NCI-H1436 (cell line): ENCODE measurements at regions not wholly inside any gene's neighbourhood (a gene's known extent, or its start where the extent isn't known, plus 50 kb on each side); places are given as distances from the start of the nearest gene placed in this dataset.

Source experiments
- DNase-seq: peaks from one replicate; lab custom pipeline; 2025; lab: John Stamatoyannopoulos, UW

GRCh38 chr4:177696438-177696966, 254.3 kb upstream of the AGA start:
- DNase-seq, result no peak

DNA sequence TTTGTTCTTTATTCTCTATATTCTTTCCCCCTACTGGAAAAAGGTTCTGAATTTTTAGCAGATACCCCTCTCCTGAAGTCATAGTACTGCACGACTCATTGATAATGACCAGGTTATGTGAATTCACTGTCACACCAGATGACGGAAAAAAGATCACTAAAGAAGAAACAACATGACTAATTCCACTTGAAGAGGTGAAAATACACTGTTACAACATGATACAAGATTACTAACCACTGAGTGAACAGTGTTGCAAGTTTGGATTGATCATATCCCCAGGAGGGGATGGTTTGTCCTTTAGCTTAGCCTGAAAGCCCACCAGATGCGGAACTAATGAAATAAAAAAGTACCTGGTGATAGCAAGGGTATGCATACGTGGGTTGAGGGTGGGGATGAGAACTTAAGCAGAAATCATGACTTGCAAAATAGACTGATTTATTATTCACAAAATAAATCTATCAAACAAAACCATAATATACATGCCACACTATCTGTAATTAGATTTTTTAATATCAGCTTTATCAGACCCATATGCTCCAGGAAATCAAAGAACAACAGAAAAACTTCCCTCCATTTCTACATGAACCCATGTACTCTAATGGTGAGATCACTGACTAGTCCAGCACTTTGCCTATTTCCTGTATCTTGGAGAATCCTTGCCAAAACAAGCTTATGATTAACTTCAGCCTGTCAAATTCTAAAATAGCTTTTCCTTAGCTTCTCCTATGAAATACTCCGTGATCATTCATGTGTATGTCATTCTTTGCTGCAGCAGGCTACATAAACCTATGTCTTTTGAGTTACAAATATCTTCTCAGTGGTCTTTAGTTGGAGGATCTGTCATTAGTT, 257.4 kb upstream of the AGA start:
- DNase-seq, result no peak

DNA sequence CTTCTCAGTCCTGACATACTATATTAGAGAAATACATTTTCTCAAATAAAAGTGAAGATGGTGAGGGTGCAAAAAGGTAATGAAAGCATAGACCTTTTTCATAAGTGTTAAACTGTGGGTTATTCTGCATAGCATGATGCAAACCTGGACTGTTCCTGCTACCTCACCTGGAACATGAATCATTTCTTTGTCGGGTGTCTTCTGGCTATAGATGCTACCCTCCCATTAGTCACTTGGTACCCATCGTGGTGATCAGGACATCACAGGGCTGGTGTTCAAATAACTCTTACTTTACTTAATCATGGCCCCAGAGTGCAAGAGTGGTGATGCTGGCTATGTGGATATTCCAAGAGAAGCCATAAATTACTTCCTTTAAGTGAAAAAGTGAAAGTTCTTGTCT, 264.7 kb upstream of the AGA start:
- DNase-seq, result no peak

DNA sequence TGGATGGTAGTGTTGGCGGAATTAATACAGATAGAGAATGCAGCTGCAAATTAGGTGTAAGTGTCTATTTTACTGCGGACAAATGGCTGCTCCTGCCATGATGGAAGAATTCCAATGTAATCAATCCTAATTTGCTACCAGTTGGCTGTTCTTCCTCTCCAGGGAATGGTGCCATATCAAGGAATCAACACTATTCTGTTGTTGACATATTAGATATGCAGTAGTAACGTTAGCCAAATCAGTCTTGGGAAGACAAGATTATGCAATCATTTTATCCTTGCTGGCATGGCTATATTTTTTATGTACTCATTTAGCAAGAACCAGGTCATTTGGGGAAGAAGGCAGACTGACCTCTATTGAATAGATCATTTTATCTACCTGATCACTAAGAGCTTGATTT, 271.2 kb upstream of the AGA start:
- DNase-seq, result no peak

GRCh38 chr4:177717407-177717806, 275.2 kb upstream of the AGA start:
- no peak for DNase-seq

DNA sequence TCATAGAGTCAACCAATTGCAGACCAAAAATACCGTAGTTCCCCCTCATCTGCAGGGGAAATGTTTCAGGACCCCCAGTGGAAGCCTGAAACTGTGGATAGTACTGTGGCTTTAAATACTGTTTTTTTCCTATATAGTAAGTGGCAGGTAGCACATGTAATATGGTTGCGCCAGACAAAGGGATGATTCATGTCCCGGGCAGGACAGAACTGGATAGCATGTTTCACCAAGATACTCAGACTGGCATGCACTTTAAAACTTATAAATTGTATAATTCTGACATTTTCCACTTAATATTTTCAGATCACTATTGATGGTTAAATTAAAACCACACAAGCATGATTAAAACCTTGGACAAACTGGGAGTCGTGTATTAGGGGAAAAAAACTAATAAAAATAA, 276.3 kb upstream of the AGA start:
- DNase-seq, result no peak

- DNase-seq, result no peak
Observed at GRCh38 chr4:177726111-177726510, 283.9 kb upstream of the AGA start.

DNA sequence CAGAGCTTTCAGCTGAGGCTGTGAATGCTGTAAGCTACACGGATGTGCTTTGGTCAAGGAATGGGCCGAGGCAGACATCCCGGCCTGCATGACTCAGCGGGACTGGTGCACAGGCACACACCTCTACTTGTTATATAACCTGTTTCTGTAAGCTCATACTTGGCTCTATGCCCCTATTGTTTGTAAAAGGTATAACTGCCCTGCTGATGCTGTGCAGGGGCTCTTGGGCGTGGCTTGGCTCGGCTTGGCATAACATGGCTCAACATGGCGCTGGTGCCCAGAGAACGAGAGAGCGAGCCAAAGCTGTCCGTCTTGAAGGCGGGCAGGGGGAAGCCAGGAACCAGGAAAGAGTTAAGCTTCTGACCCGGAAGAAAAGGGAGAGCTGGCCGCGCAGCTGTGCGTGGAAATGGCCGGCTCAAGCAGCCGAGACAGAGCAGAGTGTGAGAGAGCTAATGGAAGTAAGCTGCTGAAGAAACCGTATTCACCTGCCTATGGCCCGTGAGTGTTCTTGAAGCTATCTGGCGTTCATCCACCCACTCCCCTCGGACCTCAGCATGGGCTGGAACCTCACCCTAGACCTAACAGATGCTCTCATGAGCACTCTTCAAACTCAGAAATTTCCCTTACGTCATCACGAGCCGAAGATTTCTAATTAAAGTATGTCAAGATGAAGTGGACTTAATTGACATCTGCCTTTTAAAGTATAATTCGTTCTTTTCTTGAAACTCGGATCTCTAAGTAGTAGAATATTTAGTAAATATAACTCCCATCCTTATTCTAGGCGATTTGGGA, 286.3 kb upstream of the AGA start:
- no peak for DNase-seq

DNA sequence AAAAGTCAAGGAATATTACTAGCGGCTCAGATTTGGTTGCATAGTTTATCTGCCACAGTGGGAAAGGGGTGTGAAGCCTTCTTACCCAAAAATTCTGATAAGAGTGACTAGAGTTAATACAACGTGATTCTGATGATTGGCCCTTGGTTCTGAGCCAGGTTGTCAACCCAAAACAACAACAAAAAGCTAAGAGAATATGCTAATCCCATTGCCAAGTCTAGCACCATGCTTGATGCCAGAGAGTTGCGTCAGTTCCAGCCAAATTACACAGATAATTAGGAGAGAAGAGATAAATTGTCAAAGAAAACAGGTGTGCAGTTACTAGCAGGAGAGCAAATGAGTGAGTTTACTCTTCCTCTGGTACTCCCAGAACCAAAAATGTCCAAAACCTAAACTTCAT, 287.4 kb upstream of the AGA start:
- DNase-seq, result no peak

- DNase-seq, result no peak
Observed at GRCh38 chr4:177737387-177737940, 295.2 kb upstream of the AGA start.

GRCh38 chr4:177740563-177740962, 298.3 kb upstream of the AGA start:
- no peak for DNase-seq

GRCh38 chr4:177759729-177760128, 317.5 kb upstream of the AGA start:
- DNase-seq, result no peak

- DNase-seq, result no peak
Observed at GRCh38 chr4:177761692-177762091, 319.5 kb upstream of the AGA start.

- DNase-seq, result no peak
Observed at GRCh38 chr4:177769155-177769554, 326.9 kb upstream of the AGA start.

GRCh38 chr4:177770776-177771175, 328.5 kb upstream of the AGA start:
- no peak for DNase-seq

DNA sequence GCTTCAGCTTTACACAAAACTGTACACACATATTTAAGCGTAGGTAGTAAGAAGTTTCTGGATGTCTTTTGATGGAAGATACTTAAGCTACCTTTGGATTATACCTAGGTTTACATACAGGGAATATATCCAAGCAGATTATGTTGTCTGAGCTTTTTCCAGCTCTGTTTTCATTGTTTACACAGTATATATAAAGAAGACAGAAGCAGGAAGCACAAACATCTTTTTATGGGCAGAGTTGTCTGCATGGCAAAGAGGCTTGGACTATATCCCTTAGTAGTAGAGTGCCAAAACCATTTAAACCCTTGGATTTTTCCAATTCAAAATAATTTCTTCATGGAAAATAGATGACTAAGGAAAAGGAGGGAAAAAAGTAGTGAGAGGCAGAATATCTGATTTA, 329.4 kb upstream of the AGA start:
- DNase-seq, result no peak

DNA sequence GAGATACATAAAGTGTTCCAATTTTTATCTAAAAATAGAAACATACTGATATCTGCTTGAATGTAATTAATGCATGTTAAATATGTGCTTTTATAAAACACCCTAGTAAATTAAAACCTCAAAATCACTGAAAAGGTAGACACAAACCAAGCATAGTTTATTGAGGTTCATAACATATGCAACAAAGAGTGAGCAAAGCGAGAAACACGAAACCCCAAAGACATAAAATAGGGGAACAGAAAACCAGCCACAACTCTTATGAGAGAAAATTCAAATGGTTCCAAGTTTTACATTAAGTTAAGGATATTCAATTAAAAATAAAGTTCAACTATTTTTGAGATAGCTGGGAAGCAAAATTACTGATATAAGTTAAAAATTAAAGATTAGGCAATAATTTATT, 336.4 kb upstream of the AGA start:
- no peak for DNase-seq

DNA sequence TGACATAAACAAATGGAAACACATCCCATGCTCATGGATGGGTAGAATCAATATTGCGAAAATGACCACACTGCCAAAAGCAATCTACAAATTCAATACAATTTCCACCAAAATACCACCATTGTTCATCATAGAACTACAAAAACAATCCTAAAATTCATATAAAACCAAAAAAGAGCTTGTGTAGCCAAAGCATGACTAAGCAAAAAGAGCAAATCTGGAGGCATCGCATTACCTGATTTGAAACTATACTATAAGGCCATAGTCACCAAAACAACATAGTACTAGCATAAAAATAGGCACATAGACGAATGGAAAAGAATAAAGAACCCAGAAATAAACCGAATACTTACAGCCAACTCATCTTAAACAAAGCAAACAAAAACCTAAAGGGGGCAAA, 342.8 kb upstream of the AGA start:
- DNase-seq, result no peak

GRCh38 chr4:177789610-177790009, 347.4 kb upstream of the AGA start:
- no peak for DNase-seq

DNA sequence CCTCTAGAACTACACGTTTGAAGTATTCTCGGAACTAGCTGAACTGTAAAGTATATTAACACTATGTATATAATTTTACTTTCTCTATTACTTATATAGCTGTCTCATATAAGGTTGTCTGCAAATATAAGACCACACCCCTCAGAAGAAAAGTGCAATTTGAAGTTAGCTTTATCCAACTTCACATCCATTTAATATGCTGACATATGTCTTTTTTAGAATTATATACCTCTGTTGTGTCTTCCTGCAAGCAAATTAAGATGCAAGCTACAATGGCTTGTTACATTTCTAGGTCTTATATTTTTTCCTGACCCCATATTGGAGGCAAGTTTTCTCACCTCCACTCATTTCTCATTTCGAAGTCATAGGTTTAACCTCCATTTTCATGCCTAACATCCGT, 349.0 kb upstream of the AGA start:
- DNase-seq, result no peak

DNA sequence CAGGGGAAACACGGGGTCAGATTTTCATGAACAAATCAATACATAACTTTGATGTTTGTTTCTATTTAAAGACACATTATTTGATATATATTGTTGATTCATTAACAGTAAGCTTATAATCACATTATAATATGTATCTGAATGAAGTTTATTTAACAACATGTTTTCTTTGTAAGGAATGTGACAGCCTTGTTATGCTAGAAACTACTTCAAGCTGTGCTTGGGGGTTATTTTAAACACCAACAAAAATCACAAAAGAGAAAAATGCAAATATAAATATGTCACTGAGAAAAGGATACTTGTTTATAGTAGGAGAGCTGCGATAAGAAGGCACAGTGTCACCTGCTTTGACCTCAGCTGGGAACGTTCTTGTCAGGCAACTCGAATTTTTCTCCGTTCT, 354.6 kb upstream of the AGA start:
- no peak for DNase-seq

GRCh38 chr4:177798161-177798560, 355.9 kb upstream of the AGA start:
- DNase-seq, result no peak

GRCh38 chr4:177802162-177802561, 359.9 kb upstream of the AGA start:
- no peak for DNase-seq
